ENCODE measurements at regions not wholly inside any gene's neighbourhood (a gene's known extent, or its start where the extent isn't known, plus 50 kb on each side); places are given as distances from the start of the nearest gene placed in this dataset.

GRCh38 chr15:47991357-47991756, 129.4 kb upstream of the SLC24A5 start:
- DNase-seq (ENCODE audit: low read depth in 2 of 2) = peak in 1 of 2 donors; percentile 2

- no peak for DNase-seq (ENCODE audit: low read depth in 2 of 2)
Observed at GRCh38 chr15:47993051-47993450, 127.7 kb upstream of the SLC24A5 start.

GRCh38 chr15:47997195-47998080, 123.4 kb upstream of the SLC24A5 start:
- DNase-seq (ENCODE audit: low read depth in 2 of 2) = no peak

- DNase-seq (ENCODE audit: low read depth in 2 of 2) = no peak
Observed at GRCh38 chr15:47998619-47999019, 122.2 kb upstream of the SLC24A5 start.

GRCh38 chr15:48001393-48002039, 119.3 kb upstream of the SLC24A5 start:
- DNase-seq (ENCODE audit: low read depth in 2 of 2) = no peak

GRCh38 chr15:48002767-48003166, 118.0 kb upstream of the SLC24A5 start:
- no peak for DNase-seq (ENCODE audit: low read depth in 2 of 2)

GRCh38 chr15:48003441-48003840, 117.3 kb upstream of the SLC24A5 start:
- no peak for DNase-seq (ENCODE audit: low read depth in 2 of 2)

- DNase-seq (ENCODE audit: low read depth in 2 of 2) = no peak
Observed at GRCh38 chr15:48005077-48005476, 115.7 kb upstream of the SLC24A5 start.

GRCh38 chr15:48006031-48006511, 114.7 kb upstream of the SLC24A5 start:
- no peak for DNase-seq (ENCODE audit: low read depth in 2 of 2)

GRCh38 chr15:48010316-48010715, 110.5 kb upstream of the SLC24A5 start:
- no peak for DNase-seq (ENCODE audit: low read depth in 2 of 2)

GRCh38 chr15:48012191-48012590, 108.6 kb upstream of the SLC24A5 start:
- DNase-seq (ENCODE audit: low read depth in 2 of 2) = no peak

- no peak for DNase-seq (ENCODE audit: low read depth in 2 of 2)
Observed at GRCh38 chr15:48016865-48017264, 103.9 kb upstream of the SLC24A5 start.

GRCh38 chr15:48017747-48018146, 103.0 kb upstream of the SLC24A5 start:
- no peak for DNase-seq (ENCODE audit: low read depth in 2 of 2)

GRCh38 chr15:48020166-48020565, 100.6 kb upstream of the SLC24A5 start:
- DNase-seq (ENCODE audit: low read depth in 2 of 2) = no peak

- no peak for DNase-seq (ENCODE audit: low read depth in 2 of 2)
Observed at GRCh38 chr15:48021336-48022086, 99.3 kb upstream of the SLC24A5 start.

- peak; percentile 3 to 11 for DNase-seq (ENCODE audit: low read depth in 2 of 2)
Observed at GRCh38 chr15:48025118-48025517, 95.7 kb upstream of the SLC24A5 start.

- DNase-seq (ENCODE audit: low read depth in 2 of 2) = no peak
Observed at GRCh38 chr15:48028712-48029111, 92.1 kb upstream of the SLC24A5 start.

- no peak for DNase-seq (ENCODE audit: low read depth in 2 of 2)
Observed at GRCh38 chr15:48029642-48030041, 91.1 kb upstream of the SLC24A5 start.

GRCh38 chr15:48031466-48031865, 89.3 kb upstream of the SLC24A5 start:
- no peak for DNase-seq (ENCODE audit: low read depth in 2 of 2)

- DNase-seq (ENCODE audit: low read depth in 2 of 2) = no peak
Observed at GRCh38 chr15:48031973-48032372, 88.8 kb upstream of the SLC24A5 start.

- DNase-seq (ENCODE audit: low read depth in 2 of 2) = no peak
Observed at GRCh38 chr15:48032911-48033310, 87.9 kb upstream of the SLC24A5 start.

GRCh38 chr15:48038221-48038620, 82.6 kb upstream of the SLC24A5 start:
- no peak for DNase-seq (ENCODE audit: low read depth in 2 of 2)

Measured in lung microvascular endothelial cell (primary cell).